ENCODE measurements at regions not wholly inside any gene's neighbourhood (a gene's known extent, or its start where the extent isn't known, plus 50 kb on each side); places are given as distances from the start of the nearest gene placed in this dataset.

DNA sequence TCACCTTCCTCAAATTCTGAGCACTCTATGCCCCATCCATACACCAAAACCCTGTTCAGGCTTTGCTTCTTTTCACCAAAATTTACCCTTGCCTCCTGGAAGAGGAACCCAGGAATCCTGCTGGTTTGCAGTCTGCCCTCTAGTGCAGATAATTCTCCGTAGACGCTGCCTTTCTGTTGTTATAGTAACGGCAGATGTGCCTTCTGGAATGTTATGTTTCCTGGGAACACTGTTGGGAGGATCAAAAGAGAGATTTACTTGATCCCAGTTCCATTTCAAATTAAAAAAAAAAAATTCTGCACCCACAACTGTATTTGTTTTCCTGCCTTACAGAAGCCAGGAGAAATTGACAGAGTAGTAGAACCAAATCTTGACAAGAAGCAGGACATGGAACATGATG, 104.2 kb upstream of the RMST start:
- TF ChIP-seq EZH2 (IDR thresholded peaks at IDR 0.05; ENCODE audit: borderline replicate concordance, low read depth, low read length, poor library complexity, severe bottlenecking): no peak
- TF ChIP-seq, protein P1, sequence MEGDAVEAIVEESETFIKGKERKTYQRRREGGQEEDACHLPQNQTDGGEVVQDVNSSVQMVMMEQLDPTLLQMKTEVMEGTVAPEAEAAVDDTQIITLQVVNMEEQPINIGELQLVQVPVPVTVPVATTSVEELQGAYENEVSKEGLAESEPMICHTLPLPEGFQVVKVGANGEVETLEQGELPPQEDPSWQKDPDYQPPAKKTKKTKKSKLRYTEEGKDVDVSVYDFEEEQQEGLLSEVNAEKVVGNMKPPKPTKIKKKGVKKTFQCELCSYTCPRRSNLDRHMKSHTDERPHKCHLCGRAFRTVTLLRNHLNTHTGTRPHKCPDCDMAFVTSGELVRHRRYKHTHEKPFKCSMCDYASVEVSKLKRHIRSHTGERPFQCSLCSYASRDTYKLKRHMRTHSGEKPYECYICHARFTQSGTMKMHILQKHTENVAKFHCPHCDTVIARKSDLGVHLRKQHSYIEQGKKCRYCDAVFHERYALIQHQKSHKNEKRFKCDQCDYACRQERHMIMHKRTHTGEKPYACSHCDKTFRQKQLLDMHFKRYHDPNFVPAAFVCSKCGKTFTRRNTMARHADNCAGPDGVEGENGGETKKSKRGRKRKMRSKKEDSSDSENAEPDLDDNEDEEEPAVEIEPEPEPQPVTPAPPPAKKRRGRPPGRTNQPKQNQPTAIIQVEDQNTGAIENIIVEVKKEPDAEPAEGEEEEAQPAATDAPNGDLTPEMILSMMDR (conservative IDR thresholded peaks at IDR 0.05; ENCODE audit: low read depth, low read length): no peak
- H3K36me3 ChIP-seq (ENCODE audit: insufficient read depth, low read length, poor library complexity, severe bottlenecking): no peaks in the 10 kb centered on the region
- ChIA-PET CTCF (no interaction called here), POLR2A (ENCODE audit: low non-redundant PET) (no interaction called here)
- H3K9me3 ChIP-seq (ENCODE audit: low read depth, low read length, poor library complexity, severe bottlenecking): no peaks in the 10 kb centered on the region
- H3K4me1 ChIP-seq (ENCODE audit: insufficient read depth, low read length, poor library complexity, severe bottlenecking): no peaks in the 10 kb centered on the region
- H3K27ac ChIP-seq (ENCODE audit: low read depth, low read length, poor library complexity, severe bottlenecking): no peak overlapping the region
- intact Hi-C loops (cut with micrococcal nuclease; ENCODE audit: unreplicated experiment): no loop called here
- H3K4me3 ChIP-seq (ENCODE audit: low read depth, low read length, poor library complexity, severe bottlenecking): no peak overlapping the region
- peaks cover 10% of the 10 kb centered on the region for H3K27me3 ChIP-seq (replicated peaks; ENCODE audit: insufficient read depth, low read depth, low read length, poor library complexity)
- no TSS peak for BruUV-seq (replicated peaks)
- DNase-seq (ENCODE audit: low spot score): no peak

DNA sequence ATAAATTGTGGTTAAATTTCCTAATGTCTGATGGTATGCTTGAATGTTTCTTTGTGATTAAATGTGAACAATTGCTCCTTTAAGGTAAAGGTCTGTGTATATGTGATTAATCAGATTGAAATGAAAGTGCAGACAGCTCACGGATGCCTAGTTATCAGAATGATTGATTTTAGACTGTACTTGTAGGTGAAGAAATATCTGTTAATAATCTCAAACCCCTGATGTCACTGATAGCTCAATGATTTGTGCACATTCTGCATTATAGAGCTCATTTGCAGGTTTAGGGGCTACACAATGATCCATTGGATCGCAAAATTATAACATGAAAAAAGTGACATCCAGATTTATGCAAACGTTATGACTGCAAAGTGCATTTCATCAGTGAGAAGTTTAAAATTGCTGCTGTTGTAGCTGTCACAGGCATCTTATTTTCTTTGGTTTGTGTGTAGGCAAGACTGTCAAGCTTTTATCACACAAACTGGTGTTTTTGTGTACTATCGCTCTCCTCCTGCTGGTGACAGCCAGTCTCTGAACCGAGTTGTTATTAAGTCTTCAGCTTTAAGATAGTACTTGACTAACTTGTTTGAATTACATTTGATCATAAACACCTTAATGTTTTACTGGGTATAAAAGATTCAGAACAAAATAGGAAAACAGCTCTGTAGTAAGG, 103.4 kb upstream of the RMST start:
- H3K9me3 ChIP-seq (ENCODE audit: low read depth, low read length, poor library complexity, severe bottlenecking): no peaks in the 10 kb centered on the region
- no peak overlapping the region for H3K4me3 ChIP-seq (ENCODE audit: low read depth, low read length, poor library complexity, severe bottlenecking)
- H3K36me3 ChIP-seq (ENCODE audit: insufficient read depth, low read length, poor library complexity, severe bottlenecking): no peaks in the 10 kb centered on the region
- no peak for TF ChIP-seq EZH2 (IDR thresholded peaks at IDR 0.05; ENCODE audit: borderline replicate concordance, low read depth, low read length, poor library complexity, severe bottlenecking)
- TF ChIP-seq, protein P1 (conservative IDR thresholded peaks at IDR 0.05; ENCODE audit: low read depth, low read length): no peak
- no peaks in the 10 kb centered on the region for H3K4me1 ChIP-seq (ENCODE audit: insufficient read depth, low read length, poor library complexity, severe bottlenecking)
- no peak overlapping the region for H3K27ac ChIP-seq (ENCODE audit: low read depth, low read length, poor library complexity, severe bottlenecking)
- no TSS peak for BruUV-seq (replicated peaks)
- ChIA-PET POLR2A (ENCODE audit: low non-redundant PET) (no interaction called here), CTCF (no interaction called here)
- intact Hi-C loops (cut with micrococcal nuclease; ENCODE audit: unreplicated experiment): no loop called here
- DNase-seq (ENCODE audit: low spot score): no peak
- H3K27me3 ChIP-seq (replicated peaks; ENCODE audit: insufficient read depth, low read depth, low read length, poor library complexity): peaks cover 10% of the 10 kb centered on the region

DNA sequence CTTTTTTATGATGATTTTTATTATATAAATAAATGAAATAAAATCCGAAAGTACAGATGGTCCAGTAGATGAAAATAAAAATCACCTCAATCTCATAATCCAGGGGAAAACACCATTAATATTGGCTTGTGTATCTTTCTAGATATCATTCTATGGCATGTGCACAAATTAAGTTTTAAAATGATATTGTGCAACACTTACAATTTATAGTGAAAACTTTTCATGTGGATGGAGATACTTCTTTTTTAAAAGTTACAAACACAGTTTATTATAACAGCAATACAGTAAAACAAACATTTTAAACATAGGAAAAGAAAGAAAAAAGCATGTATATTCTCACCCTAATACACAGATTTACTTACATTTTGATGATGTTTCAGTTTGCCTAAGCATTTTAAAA, 98.9 kb upstream of the RMST start:
- H3K36me3 ChIP-seq (ENCODE audit: insufficient read depth, low read length, poor library complexity, severe bottlenecking): no peaks in the 10 kb centered on the region
- no peak overlapping the region for H3K4me3 ChIP-seq (ENCODE audit: low read depth, low read length, poor library complexity, severe bottlenecking)
- H3K4me1 ChIP-seq (ENCODE audit: insufficient read depth, low read length, poor library complexity, severe bottlenecking): no peaks in the 10 kb centered on the region
- TF ChIP-seq, protein P1 (conservative IDR thresholded peaks at IDR 0.05; ENCODE audit: low read depth, low read length): no peak
- no peak for TF ChIP-seq EZH2 (IDR thresholded peaks at IDR 0.05; ENCODE audit: borderline replicate concordance, low read depth, low read length, poor library complexity, severe bottlenecking)
- BruUV-seq (replicated peaks): no TSS peak
- H3K27ac ChIP-seq (ENCODE audit: low read depth, low read length, poor library complexity, severe bottlenecking): no peak overlapping the region
- intact Hi-C loops (cut with micrococcal nuclease; ENCODE audit: unreplicated experiment): no loop called here
- ChIA-PET POLR2A (ENCODE audit: low non-redundant PET) (no interaction called here), CTCF (no interaction called here)
- H3K27me3 ChIP-seq (replicated peaks; ENCODE audit: insufficient read depth, low read depth, low read length, poor library complexity): peaks cover 18% of the 10 kb centered on the region
- DNase-seq (ENCODE audit: low spot score): no peak
- H3K9me3 ChIP-seq (ENCODE audit: low read depth, low read length, poor library complexity, severe bottlenecking): no peaks in the 10 kb centered on the region

All from A673 (cell line).